IPS DF 6.9 (cell line): ENCODE measurements at regions not wholly inside any gene's neighbourhood (a gene's known extent, or its start where the extent isn't known, plus 50 kb on each side); places are given as distances from the start of the nearest gene placed in this dataset.
"Not testable (repeated sequence)": the region's sequence is repeated elsewhere in the genome, so short reads cannot be mapped to it uniquely, and the experiment has no call there.

Source experiments
- DNase-seq: peaks from one replicate; pipeline ENCODE4 v3.0.0-alpha.2; 2013; ENCODE audit warnings: low read depth, low spot score
- H3K27ac ChIP-seq: one replicate; pipeline ENCODE4 v1.5.1; 2013; ENCODE audit warnings: low read length, control low read depth
- H3K27me3 ChIP-seq: 2 replicates; pipeline ENCODE4 v1.6.1; 2013; ENCODE audit warnings: mild to moderate bottlenecking, low read length; ENCODE audit not compliant: control insufficient read depth, insufficient read depth
- H3K36me3 ChIP-seq: 2 replicates; pipeline ENCODE4 v1.6.1; 2013; ENCODE audit warnings: low read length; ENCODE audit not compliant: control insufficient read depth, insufficient read depth
- H3K4me1 ChIP-seq: 2 replicates; pipeline ENCODE4 v1.6.1; 2013; ENCODE audit warnings: low read length; ENCODE audit not compliant: control insufficient read depth, insufficient read depth
- H3K4me3 ChIP-seq: 2 replicates; pipeline ENCODE4 v1.5.1; 2013; ENCODE audit warnings: mild to moderate bottlenecking, low read length
- H3K9me3 ChIP-seq: 2 replicates; pipeline ENCODE4 v1.6.1; 2013; ENCODE audit warnings: low read length, inconsistent platforms; ENCODE audit not compliant: control insufficient read depth, insufficient read depth
- WGBS: extraction: QIAGEN DNeasy Blood & Tissue Kit; methylation state at CpG from one replicate; pipeline ENCODE4 v1.1.7; 2013; ENCODE audit warnings: mixed read lengths, missing lambda C conversion rate; ENCODE audit not compliant: insufficient read length, insufficient coverage; 5-methylcytosine and 5-hydroxymethylcytosine counted together

GRCh38 chr2:111344590-111344989, 223.9 kb downstream of the BCL2L11 start:
- DNase-seq, H3K4me1 ChIP-seq, H3K36me3 ChIP-seq, H3K27ac ChIP-seq, H3K9me3 ChIP-seq, H3K27me3 ChIP-seq, H3K4me3 ChIP-seq: not testable (repeated sequence)
- no CpG with 5 or more reads among the region's 2 CpGs for WGBS

DNA sequence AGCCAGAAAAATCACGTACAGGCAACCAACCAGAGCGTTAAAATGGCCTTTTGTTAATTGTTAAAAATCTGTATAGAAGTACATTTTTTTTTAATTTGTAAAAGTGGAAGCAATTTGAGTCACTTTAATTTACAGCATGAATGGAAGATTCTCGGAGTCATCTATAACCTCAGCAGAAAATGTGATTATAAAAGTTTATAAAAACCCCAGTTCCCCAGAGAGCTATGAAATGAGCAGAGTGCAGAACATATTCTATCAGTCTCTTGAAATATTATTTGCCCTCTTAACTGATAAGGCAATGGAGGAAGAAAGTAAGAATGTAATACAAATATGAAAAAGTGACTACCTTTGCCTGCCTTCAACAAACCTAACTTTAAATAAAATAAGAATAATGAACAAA, 224.7 kb downstream of the BCL2L11 start:
- not testable (repeated sequence) for H3K4me3 ChIP-seq, H3K36me3 ChIP-seq, DNase-seq, H3K4me1 ChIP-seq, H3K9me3 ChIP-seq, H3K27ac ChIP-seq, H3K27me3 ChIP-seq
- no CpG with 5 or more reads among the region's 3 CpGs for WGBS

GRCh38 chr2:111346018-111346930, 225.6 kb downstream of the BCL2L11 start:
- H3K27ac ChIP-seq, H3K4me1 ChIP-seq, H3K27me3 ChIP-seq, H3K9me3 ChIP-seq, H3K4me3 ChIP-seq, DNase-seq, H3K36me3 ChIP-seq: not testable (repeated sequence)
- WGBS: no CpG with 5 or more reads among the region's 14 CpGs

DNA sequence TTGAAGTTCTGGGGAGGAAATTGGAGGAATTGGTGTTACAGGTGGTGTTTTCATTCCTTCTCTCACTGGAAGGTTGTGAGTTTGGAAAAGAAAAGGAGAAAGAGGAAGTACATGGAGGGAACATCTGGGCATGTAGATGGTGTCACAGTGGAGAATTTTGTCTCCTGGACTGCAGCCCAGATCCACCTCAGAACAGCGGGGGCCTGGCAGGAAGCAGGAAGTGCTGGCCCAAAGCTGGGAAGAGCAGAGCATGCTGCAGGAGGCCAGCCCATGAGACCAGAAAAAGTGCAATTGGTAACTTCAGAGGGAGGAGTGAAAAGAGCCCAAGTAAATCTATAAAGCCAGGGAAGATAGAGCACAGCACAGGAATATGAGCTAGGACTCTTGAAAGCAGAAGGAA, 227.0 kb downstream of the BCL2L11 start:
- not testable (repeated sequence) for H3K9me3 ChIP-seq, H3K4me3 ChIP-seq, H3K4me1 ChIP-seq, H3K36me3 ChIP-seq, H3K27ac ChIP-seq, H3K27me3 ChIP-seq, DNase-seq
- WGBS: no CpG with 5 or more reads among the region's 1 CpG

GRCh38 chr2:111348316-111348715, 227.6 kb downstream of the BCL2L11 start:
- no CpG with 5 or more reads among the region's 7 CpGs for WGBS

GRCh38 chr2:111355022-111355817, 234.5 kb downstream of the BCL2L11 start:
- not testable (repeated sequence) for H3K4me3 ChIP-seq, H3K4me1 ChIP-seq, H3K27ac ChIP-seq, H3K27me3 ChIP-seq, H3K36me3 ChIP-seq, DNase-seq, H3K9me3 ChIP-seq
- no CpG with 5 or more reads among the region's 13 CpGs for WGBS

More at GRCh38 chr2:111348316-111348715, 227.6 kb downstream of the BCL2L11 start:
- H3K4me1 ChIP-seq, H3K27me3 ChIP-seq, DNase-seq, H3K27ac ChIP-seq, H3K9me3 ChIP-seq, H3K36me3 ChIP-seq, H3K4me3 ChIP-seq: not testable (repeated sequence)

DNA sequence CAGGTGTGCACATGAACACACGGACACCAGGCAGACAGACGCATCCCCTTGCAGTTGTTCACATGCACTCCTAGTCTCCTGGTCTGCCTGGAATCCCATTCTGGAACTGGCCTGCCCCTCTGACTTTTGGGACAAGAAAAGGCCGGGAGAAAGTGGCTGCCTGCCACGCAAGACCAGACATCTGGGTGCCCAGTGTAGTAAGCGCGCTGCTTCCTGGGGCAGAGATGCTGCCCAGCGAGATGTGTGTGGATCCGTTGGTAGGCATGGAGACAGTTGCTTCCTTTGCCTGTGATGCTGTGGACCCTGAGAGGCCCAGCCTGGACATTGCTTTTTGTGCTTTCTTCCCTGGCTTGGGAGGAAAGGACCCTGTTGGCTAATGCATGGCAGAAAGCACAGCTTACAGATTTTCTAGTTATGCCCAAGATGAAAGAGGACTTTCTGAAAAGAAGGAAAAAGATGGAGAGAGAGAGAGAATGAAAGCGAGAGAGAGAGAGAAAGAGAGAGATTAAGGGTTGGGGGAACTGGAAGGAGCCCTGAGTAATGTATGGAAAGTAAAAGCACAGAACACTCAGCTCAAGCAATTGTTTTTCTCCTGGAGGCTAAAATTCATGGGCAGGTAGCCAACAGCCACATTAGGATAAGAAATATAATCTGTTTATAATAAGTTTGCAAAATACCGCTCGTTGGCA, 235.3 kb downstream of the BCL2L11 start:
- not testable (repeated sequence) for H3K27ac ChIP-seq, H3K9me3 ChIP-seq, H3K4me1 ChIP-seq, H3K36me3 ChIP-seq, H3K4me3 ChIP-seq, H3K27me3 ChIP-seq, DNase-seq
- no CpG with 5 or more reads among the region's 11 CpGs for WGBS

GRCh38 chr2:111356512-111357031, 235.9 kb downstream of the BCL2L11 start:
- not testable (repeated sequence) for H3K9me3 ChIP-seq, H3K36me3 ChIP-seq, H3K4me3 ChIP-seq, H3K27me3 ChIP-seq, DNase-seq, H3K4me1 ChIP-seq, H3K27ac ChIP-seq
- WGBS: no CpG with 5 or more reads among the region's 6 CpGs

DNA sequence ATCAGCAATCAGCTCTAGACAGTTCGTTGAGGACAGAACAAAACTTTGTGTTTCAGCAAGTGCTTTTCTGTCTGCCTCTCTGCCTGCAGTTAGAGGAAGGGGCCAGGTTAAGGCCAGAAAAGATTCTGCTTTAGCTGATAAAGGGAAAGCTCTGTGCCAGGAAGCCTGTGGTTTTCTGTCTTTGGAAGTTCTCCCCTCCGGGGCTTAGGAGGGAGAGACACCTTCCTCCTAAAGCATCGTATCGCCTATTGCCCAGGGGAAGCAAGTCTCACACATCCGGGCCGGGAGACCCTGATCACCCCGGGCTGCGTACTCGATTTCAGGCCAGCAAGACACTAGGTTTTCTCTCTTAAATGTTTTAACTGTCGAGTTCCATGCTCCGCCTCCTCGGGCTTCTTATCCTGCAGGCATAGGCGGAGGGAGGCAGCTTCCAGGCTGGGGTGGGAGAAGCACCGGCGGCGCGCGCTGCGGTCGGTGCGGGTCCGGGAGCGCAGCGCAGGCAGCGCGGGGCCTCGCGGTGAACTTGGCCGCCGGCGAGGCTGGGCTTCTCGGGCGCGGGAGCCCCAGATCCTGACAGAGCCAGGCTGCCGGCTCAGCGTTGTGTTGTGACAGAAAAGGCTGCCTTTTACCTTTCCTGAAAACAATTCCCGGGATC, 245.4 kb downstream of the BCL2L11 start:
- H3K27me3 ChIP-seq, H3K9me3 ChIP-seq, DNase-seq, H3K36me3 ChIP-seq, H3K27ac ChIP-seq, H3K4me3 ChIP-seq, H3K4me1 ChIP-seq: not testable (repeated sequence)
- WGBS: no CpG with 5 or more reads among the region's 37 CpGs

DNA sequence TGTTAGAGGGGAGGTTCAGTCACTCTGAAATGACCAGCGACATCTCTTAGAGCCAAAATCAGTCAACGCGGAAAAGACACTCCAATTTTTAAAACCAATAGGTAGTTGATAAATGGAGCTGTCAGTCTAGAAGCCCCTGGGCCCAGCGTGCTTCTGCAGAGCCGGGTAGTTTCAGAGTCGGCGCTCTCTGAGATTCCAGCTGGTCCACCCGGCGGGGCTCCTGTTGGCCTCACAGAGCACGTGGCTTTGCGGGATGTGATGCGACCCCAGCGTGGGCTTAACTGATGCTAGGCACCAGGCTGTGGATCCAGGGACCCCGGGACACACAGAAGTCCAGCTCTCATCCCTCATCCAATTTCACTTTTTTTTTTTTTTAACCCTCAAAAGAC, 245.9 kb downstream of the BCL2L11 start:
- not testable (repeated sequence) for H3K36me3 ChIP-seq, H3K27me3 ChIP-seq, H3K27ac ChIP-seq, H3K4me1 ChIP-seq, DNase-seq, H3K9me3 ChIP-seq, H3K4me3 ChIP-seq
- no CpG with 5 or more reads among the region's 14 CpGs for WGBS
